Activated CD8-positive, alpha-beta T cell treated with anti-CD3 and anti-CD28 coated beads for 36 hours (primary cell): ENCODE measurements at regions not wholly inside any gene's neighbourhood (a gene's known extent, or its start where the extent isn't known, plus 50 kb on each side); places are given as distances from the start of the nearest gene placed in this dataset.
A peak's percentile ranks its signal among the peaks of the same experiment; 100 is the strongest.

Experiments
- ATAC-seq: fragments of 200-7000 bp; cut with Tn5 transposase; one replicate; pipeline ENCODE4 v1.10.0; 2021; ENCODE audit warnings: mild to moderate bottlenecking, moderate library complexity
- CTCF ChIA-PET: fragments of 350-600 bp; sonication (Branson Sonifier 250); formaldehyde crosslinking; loops from one replicate; lab custom pipeline; 2021; ENCODE audit warnings: antibody characterized with exemption; lab: Charles Lee
- POLR2A ChIA-PET: fragments of 350-600 bp; sonication (Branson Sonifier 250); formaldehyde crosslinking; loops from one replicate; lab custom pipeline; 2021; ENCODE audit warnings: antibody characterized with exemption; lab: Charles Lee
- DNase-seq: peaks from one replicate; pipeline ENCODE4 v3.0.0-alpha.2; 2020
- H3K27ac Mint-ChIP-seq: one replicate; pipeline ENCODE4 v1.8.0; 2021; ENCODE audit warnings: mild to moderate bottlenecking, mixed read lengths
- H3K27me3 Mint-ChIP-seq: one replicate; pipeline ENCODE4 v1.8.0; 2021; ENCODE audit warnings: mixed read lengths
- H3K36me3 Mint-ChIP-seq: one replicate; pipeline ENCODE4 v1.8.0; 2021; ENCODE audit warnings: low read depth, mixed read lengths
- H3K4me1 Mint-ChIP-seq: one replicate; pipeline ENCODE4 v1.8.0; 2021; ENCODE audit warnings: low read depth, mixed read lengths
- H3K4me3 Mint-ChIP-seq: one replicate; pipeline ENCODE4 v1.8.0; 2021; ENCODE audit warnings: mild to moderate bottlenecking, moderate library complexity, mixed read lengths
- H3K9me3 Mint-ChIP-seq: one replicate; pipeline ENCODE4 v1.8.0; 2021; ENCODE audit warnings: mixed read lengths
- CTCF ChIP-seq: fragments of 200-600 bp; IDR thresholded peaks from one replicate; pipeline ENCODE4 v1.8.0; 2022; ENCODE audit warnings: antibody characterized with exemption, mild to moderate bottlenecking
- intact Hi-C: fragments of 100-400 bp; cut with micrococcal nuclease; formaldehyde crosslinking; loops from one replicate; pipeline ENCODE4 v1.10.0; 2022

GRCh38 chr7:131095346-131095745 is 232.3 kb upstream of the MKLN1 start:
- no peak overlapping the region for H3K27ac Mint-ChIP-seq
- ChIA-PET CTCF (interaction anchor here (2.1 kb wide), 1 partner anchor 9 kb away, joined by 4 read pairs; no protein-coding TSS in a partner anchor), POLR2A (interaction anchor here (0.8 to 2.7 kb wide), 6 partner anchors 10 to 236 kb away, joined by 3 to 6 read pairs (median 4); no protein-coding TSS in a partner anchor)
- DNase-seq: no peak
- no peak for ATAC-seq
- no peaks in the 10 kb centered on the region for H3K9me3 Mint-ChIP-seq
- H3K4me3 Mint-ChIP-seq: no peak overlapping the region
- peaks cover 69% of the 10 kb centered on the region for H3K4me1 Mint-ChIP-seq
- no peak for TF ChIP-seq CTCF
- intact Hi-C loops: no loop called here
- peaks cover 43% of the 10 kb centered on the region for H3K36me3 Mint-ChIP-seq
- H3K27me3 Mint-ChIP-seq: no peaks in the 10 kb centered on the region

GRCh38 chr7:131096267-131096927 is 231.3 kb upstream of the MKLN1 start:
- no peak for TF ChIP-seq CTCF
- no peak overlapping the region for H3K4me3 Mint-ChIP-seq
- H3K27ac Mint-ChIP-seq: peak overlapping the region; percentile 32
- H3K4me1 Mint-ChIP-seq: peaks cover 68% of the 10 kb centered on the region
- H3K27me3 Mint-ChIP-seq: no peaks in the 10 kb centered on the region
- ChIA-PET CTCF (interaction anchor here (1.2 to 2.1 kb wide), 2 partner anchors 8 to 199 kb away, joined by 3 to 4 read pairs; no protein-coding TSS in a partner anchor), POLR2A (interaction anchor here (0.6 to 2.7 kb wide), 7 partner anchors 9 to 294 kb away, joined by 3 to 13 read pairs (median 4); no protein-coding TSS in a partner anchor)
- DNase-seq (no peak), ATAC-seq (no peak)
- no peaks in the 10 kb centered on the region for H3K9me3 Mint-ChIP-seq
- peaks cover 40% of the 10 kb centered on the region for H3K36me3 Mint-ChIP-seq
- intact Hi-C loops: no loop called here

GRCh38 chr7:131097662-131098376 is 229.9 kb upstream of the MKLN1 start:
- H3K4me1 Mint-ChIP-seq: peaks cover 70% of the 10 kb centered on the region
- peaks cover 46% of the 10 kb centered on the region for H3K36me3 Mint-ChIP-seq
- ChIA-PET CTCF (interaction anchor here (1.2 kb wide), 1 partner anchor 201 kb away, joined by 3 read pairs; no protein-coding TSS in a partner anchor), POLR2A (interaction anchor here (0.9 to 1.9 kb wide), 3 partner anchors 9 to 10 kb away, joined by 3 to 13 read pairs (median 3); no protein-coding TSS in a partner anchor)
- intact Hi-C loops: no loop called here
- no peak for TF ChIP-seq CTCF
- H3K27ac Mint-ChIP-seq: peak overlapping the region; percentile 31
- peaks cover 1% of the 10 kb centered on the region for H3K9me3 Mint-ChIP-seq
- peak overlapping the region; percentile 2 for H3K4me3 Mint-ChIP-seq
- H3K27me3 Mint-ChIP-seq: no peaks in the 10 kb centered on the region
- peak; percentile 30 for DNase-seq
- peak; percentile 58 for ATAC-seq

GRCh38 chr7:131098527-131098926 is 229.1 kb upstream of the MKLN1 start:
- peaks cover 77% of the 10 kb centered on the region for H3K4me1 Mint-ChIP-seq
- ChIA-PET CTCF (interaction anchor here (1.0 to 1.3 kb wide), 2 partner anchors 12 to 29 kb away, joined by 4 read pairs; no protein-coding TSS in a partner anchor), POLR2A (interaction anchor here (1.1 to 3.0 kb wide), 3 partner anchors 8 to 11 kb away, joined by 3 to 13 read pairs (median 9); no protein-coding TSS in a partner anchor)
- H3K27me3 Mint-ChIP-seq: no peaks in the 10 kb centered on the region
- TF ChIP-seq CTCF: no peak
- intact Hi-C loops: no loop called here
- no peak overlapping the region for H3K4me3 Mint-ChIP-seq
- DNase-seq: no peak
- peaks cover 50% of the 10 kb centered on the region for H3K36me3 Mint-ChIP-seq
- no peak for ATAC-seq
- peaks cover 1% of the 10 kb centered on the region for H3K9me3 Mint-ChIP-seq
- H3K27ac Mint-ChIP-seq: peak overlapping the region; percentile 66
